Heart right ventricle (tissue), 16 donors: ENCODE measurements at regions not wholly inside any gene's neighbourhood (a gene's known extent, or its start where the extent isn't known, plus 50 kb on each side); places are given as distances from the start of the nearest gene placed in this dataset.

Experiments used
- ATAC-seq, 8 donors: fragments of 200-7000 bp; cut with Tn5 transposase; one replicate each; pipeline ENCODE4 v1.9.1; 2020; ENCODE audit warnings: mild to moderate bottlenecking in 8 of 8, moderate library complexity in 8 of 8, moderate number of reproducible peaks in 1 of 8
- DNase-seq, 2 donors: peaks; one replicate each; pipeline ENCODE4 v3.0.0-alpha.2; 2020
- H3K27ac ChIP-seq, 10 donors: fragments of 200-600 bp; sonication (generic) in 2 of 10; one replicate each; pipeline versions ENCODE4 v1.5.0 to v1.8.0; 2020 to 2022; ENCODE audit warnings: mild to moderate bottlenecking in 3 of 10
- H3K27me3 ChIP-seq, 7 donors: fragments of 200-600 bp; one replicate each; pipeline ENCODE4 v1.8.0; 2021 to 2022; ENCODE audit warnings: mild to moderate bottlenecking in 2 of 7
- H3K36me3 ChIP-seq, 9 donors: fragments of 200-600 bp; sonication (generic) in 1 of 9; one replicate each; pipeline versions ENCODE4 v1.5.0 to v1.8.0; 2020 to 2022; ENCODE audit warnings: mild to moderate bottlenecking in 2 of 9
- H3K4me1 ChIP-seq, 9 donors: fragments of 200-600 bp; sonication (generic) in 1 of 9; one replicate each; pipeline versions ENCODE4 v1.5.0 to v1.8.0; 2020 to 2022; ENCODE audit warnings: mild to moderate bottlenecking in 4 of 9
- H3K4me3 ChIP-seq, 10 donors: fragments of 200-600 bp; sonication (generic) in 2 of 10; one replicate each; pipeline versions ENCODE4 v1.5.0 to v1.8.0; 2020 to 2022; ENCODE audit warnings: mild to moderate bottlenecking in 7 of 10, moderate library complexity in 2 of 10
- H3K9me3 ChIP-seq, 11 donors: fragments of 200-600 bp in 10 of 11; sonication (generic) in 2 of 11; one replicate each; pipeline versions ENCODE4 v1.5.0 to v1.8.0; 2013 to 2022; ENCODE audit warnings: mild to moderate bottlenecking in 2 of 11, control low read depth in 1 of 11, moderate library complexity in 1 of 11
- CTCF ChIP-seq, 9 donors: fragments of 200-600 bp; sonication (generic) in 2 of 9; IDR thresholded peaks; one replicate each; pipeline versions ENCODE4 v1.5.0 to v1.8.0; 2021 to 2022; ENCODE audit warnings: antibody characterized with exemption in 9 of 9, mild to moderate bottlenecking in 5 of 9, moderate library complexity in 1 of 9
- WGBS, 2 donors: extraction: QIAGEN DNeasy Blood & Tissue Kit; methylation state at CpG; one replicate each; pipeline ENCODE4 v1.1.7; 2013; ENCODE audit warnings: inconsistent platforms in 1 of 2; 5-methylcytosine and 5-hydroxymethylcytosine counted together
- intact Hi-C, 10 donors: fragments of 100-400 bp; cut with DNase I; formaldehyde crosslinking; loops; one replicate each; pipeline versions ENCODE4 v1.11.1 to v1.14.2; 2022
- donor health status: Arrhythmogenic right ventricular cardiomyopathy.
- donor health status: ischemic (EF 13 %, LVEDD 7.1; RV severe dilation, severe dysfunction).
- donor health status: healthy with polysubstance abuse.
- donor health status: DM: no; HTN: yes; CAD: no.
- donor health status: DM: no; HTN: no; CAD: no.
- donor health status: ischemic (EF 25% LVEDD 6.9; RV normal size, moderate dysfunction).
- donor health status: ischemic (EF 25% LVEDD 5.7; RV mildly dilated, moderate dysfunction).
- donor health status: healthy.
- donor health status: DM: yes; HTN: yes; CAD: no.
- donor health status: Ischemic cardiomyopathy.
- donor health status: ischemic (EF 35%, LVEDD 5.7; RV mildly dilated, moderate dysfunction).
- donor health status: nonischemic (EF 11% LVEDD 7.7; RV severe dilation, severe dysfunction).
- donor health status: DM: yes; HTN: yes; CAD: no.
- donor health status: PGD.
- donor health status: ischemic (EF 29% LVEDD 5.4; RV normal size, mild dysfunction).
- donor health status: nonischemic (EF 23%, LVEDD 6.1; RV moderate dilation, normal function).

- peak overlapping the region in 1 of 10 donors; percentile 22 for H3K27ac ChIP-seq
- no peak for DNase-seq
- 78 to 79% methylated on average over 1 of the region's 1 CpG for WGBS, 2 donors
- H3K4me1 ChIP-seq, result peaks cover 0 to 5% (median 0%) of the 10 kb centered on the region in 9 donors
- no peak for TF ChIP-seq CTCF (IDR thresholded peaks at IDR 0.05)
- H3K27me3 ChIP-seq, result no peaks in the 10 kb centered on the region
- no peaks in the 10 kb centered on the region for H3K36me3 ChIP-seq
- intact Hi-C loops, result no loop called here
- no peaks in the 10 kb centered on the region for H3K9me3 ChIP-seq
- no peak for ATAC-seq
- no peak overlapping the region for H3K4me3 ChIP-seq
These were observed 554.0 kb upstream of the SPRY2 start for GRCh38 chr13:80894917-80895316.

GRCh38 chr13:80889829-80890228, 548.9 kb upstream of the SPRY2 start:
- no peak overlapping the region for H3K27ac ChIP-seq
- H3K36me3 ChIP-seq, result no peaks in the 10 kb centered on the region
- intact Hi-C loops, result no loop called here
- H3K4me3 ChIP-seq, result no peak overlapping the region
- TF ChIP-seq CTCF (IDR thresholded peaks at IDR 0.05), result no peak
- no peaks in the 10 kb centered on the region for H3K9me3 ChIP-seq
- WGBS, 2 donors, result 76 to 77% methylated on average over 1 of the region's 1 CpG
- no peaks in the 10 kb centered on the region for H3K27me3 ChIP-seq
- ATAC-seq (no peak), DNase-seq (no peak)
- peaks cover 0 to 5% (median 0%) of the 10 kb centered on the region in 9 donors for H3K4me1 ChIP-seq

- no peaks in the 10 kb centered on the region for H3K9me3 ChIP-seq
- H3K36me3 ChIP-seq, result no peaks in the 10 kb centered on the region
- WGBS, 2 donors, result 67 to 74% methylated on average over 2 of the region's 2 CpGs
- TF ChIP-seq CTCF (IDR thresholded peaks at IDR 0.05), result no peak
- no peak overlapping the region for H3K4me3 ChIP-seq
- intact Hi-C loops, result no loop called here
- H3K27me3 ChIP-seq, result no peaks in the 10 kb centered on the region
- ATAC-seq, result no peak
- no peak for DNase-seq
- H3K4me1 ChIP-seq, result peaks cover 0 to 5% (median 0%) of the 10 kb centered on the region in 9 donors
- peak overlapping the region in 1 of 10 donors; percentile 19 for H3K27ac ChIP-seq
These were observed 547.5 kb upstream of the SPRY2 start for GRCh38 chr13:80888390-80888789.

GRCh38 chr13:80884056-80884785, 543.3 kb upstream of the SPRY2 start:
- no peak for DNase-seq
- Histone ChIP-seq H3K4me3 (no peak overlapping the region), H3K9me3 (no peaks in the 10 kb centered on the region), H3K27ac (no peak overlapping the region), H3K36me3 (no peaks in the 10 kb centered on the region), H3K27me3 (no peaks in the 10 kb centered on the region), H3K4me1 (peaks cover 0 to 9% (median 0%) of the 10 kb centered on the region in 9 donors)
- intact Hi-C loops, result loop anchor here in 1 of 10 donors (5.0 kb wide), 1 partner anchor 42 kb away; no protein-coding TSS in a partner anchor
- ATAC-seq, result no peak
- WGBS, 2 donors, result 54 to 73% methylated on average over 1 of the region's 1 CpG
- no peak for TF ChIP-seq CTCF (IDR thresholded peaks at IDR 0.05)
